GM19397 (cell line): ENCODE measurements at regions not wholly inside any gene's neighbourhood (a gene's known extent, or its start where the extent isn't known, plus 50 kb on each side); places are given as distances from the start of the nearest gene placed in this dataset.

ENCODE experiments used
- ATAC-seq: cut with Tn5 transposase; IDR thresholded peaks from one replicate; pipeline ENCODE4 v1.9.1; 2021; ENCODE audit warnings: mild to moderate bottlenecking, moderate library complexity; ENCODE audit not compliant: unreplicated experiment

GRCh38 chr13:73429701-73430100 is 370.9 kb downstream of the KLF5 start:
- no peak for ATAC-seq

- no peak for ATAC-seq
Measured at GRCh38 chr13:73428706-73429105, 369.9 kb downstream of the KLF5 start.

GRCh38 chr13:73428137-73428536 is 369.3 kb downstream of the KLF5 start:
- no peak for ATAC-seq

- ATAC-seq = no peak
Measured at GRCh38 chr13:73422973-73423372, 364.2 kb downstream of the KLF5 start.

GRCh38 chr13:73421310-73421912 is 362.6 kb downstream of the KLF5 start:
- no peak for ATAC-seq

GRCh38 chr13:73419186-73419585 is 360.4 kb downstream of the KLF5 start:
- ATAC-seq = no peak

GRCh38 chr13:73417012-73417615 is 358.3 kb downstream of the KLF5 start:
- no peak for ATAC-seq

GRCh38 chr13:73416093-73416492 is 357.3 kb downstream of the KLF5 start:
- ATAC-seq = no peak

GRCh38 chr13:73413656-73414055 is 354.9 kb downstream of the KLF5 start:
- ATAC-seq = no peak

- ATAC-seq = no peak
Measured at GRCh38 chr13:73412933-73413332, 354.1 kb downstream of the KLF5 start.

GRCh38 chr13:73411067-73411809 is 352.4 kb downstream of the KLF5 start:
- no peak for ATAC-seq

- no peak for ATAC-seq
Measured at GRCh38 chr13:73406454-73406853, 347.6 kb downstream of the KLF5 start.

- ATAC-seq = no peak
Measured at GRCh38 chr13:73404581-73404980, 345.8 kb downstream of the KLF5 start.

GRCh38 chr13:73403355-73404120 is 344.7 kb downstream of the KLF5 start:
- no peak for ATAC-seq

- ATAC-seq = no peak
Measured at GRCh38 chr13:73401769-73402168, 343.0 kb downstream of the KLF5 start.

GRCh38 chr13:73399347-73400216 is 340.8 kb downstream of the KLF5 start:
- no peak for ATAC-seq

GRCh38 chr13:73397496-73398305 is 338.9 kb downstream of the KLF5 start:
- ATAC-seq = no peak

- no peak for ATAC-seq
Measured at GRCh38 chr13:73394066-73394465, 335.3 kb downstream of the KLF5 start.

GRCh38 chr13:73390100-73390499 is 331.3 kb downstream of the KLF5 start:
- ATAC-seq = no peak

- no peak for ATAC-seq
Measured at GRCh38 chr13:73388586-73388985, 329.8 kb downstream of the KLF5 start.
